LoVo (cell line): ENCODE measurements at regions not wholly inside any gene's neighbourhood (a gene's known extent, or its start where the extent isn't known, plus 50 kb on each side); places are given as distances from the start of the nearest gene placed in this dataset.

Experiments
- DNase-seq: peaks from one replicate; pipeline ENCODE4 v3.0.0-alpha.2; 2016; ENCODE audit warnings: low spot score

DNA sequence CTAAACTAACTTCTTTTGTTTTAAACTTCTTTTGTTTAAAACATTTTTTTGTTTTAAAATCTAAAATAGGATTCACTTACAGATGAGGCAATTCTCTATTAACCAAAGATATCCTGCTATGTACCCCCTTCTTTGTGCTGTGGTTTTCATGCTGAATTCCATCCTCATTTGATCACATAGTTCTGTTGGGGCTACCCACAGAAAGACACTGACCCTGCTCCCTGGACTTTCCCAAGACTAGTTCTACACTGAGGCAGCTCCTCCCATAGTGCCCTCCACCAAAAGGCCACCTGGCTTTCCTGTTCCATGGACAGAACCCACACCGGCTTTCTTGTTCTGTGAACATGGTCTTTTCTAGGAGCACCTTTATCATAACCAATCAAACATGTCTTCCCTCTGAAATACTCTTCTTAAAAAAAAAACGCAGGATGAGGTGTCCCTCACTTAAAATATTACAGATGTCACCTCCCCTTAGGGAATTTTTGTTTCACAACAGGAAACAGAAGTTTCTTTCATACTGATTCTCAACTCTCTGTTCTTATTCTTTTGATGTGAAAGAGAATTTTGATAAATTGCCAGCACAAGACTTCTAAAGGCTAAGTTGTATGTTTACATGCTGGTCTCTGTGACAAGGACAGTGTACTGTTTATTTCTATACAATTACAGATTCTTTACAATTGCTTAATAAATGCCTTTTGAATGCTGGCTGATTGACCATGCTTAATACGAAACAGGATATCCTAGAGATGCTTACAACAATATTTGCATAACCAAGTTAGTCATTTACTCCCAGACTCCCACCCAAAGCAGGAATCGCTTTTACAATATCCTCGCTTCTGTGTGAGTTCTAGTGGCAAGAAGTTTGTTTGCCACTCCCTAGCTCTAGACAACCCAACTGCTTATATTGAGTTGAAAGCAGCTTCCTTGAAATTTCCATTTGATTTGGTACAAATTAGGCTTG is 300.4 kb downstream of the DTWD2 start:
- no peak for DNase-seq

GRCh38 chr5:118687100-118687499 is 301.2 kb downstream of the DTWD2 start:
- no peak for DNase-seq

DNA sequence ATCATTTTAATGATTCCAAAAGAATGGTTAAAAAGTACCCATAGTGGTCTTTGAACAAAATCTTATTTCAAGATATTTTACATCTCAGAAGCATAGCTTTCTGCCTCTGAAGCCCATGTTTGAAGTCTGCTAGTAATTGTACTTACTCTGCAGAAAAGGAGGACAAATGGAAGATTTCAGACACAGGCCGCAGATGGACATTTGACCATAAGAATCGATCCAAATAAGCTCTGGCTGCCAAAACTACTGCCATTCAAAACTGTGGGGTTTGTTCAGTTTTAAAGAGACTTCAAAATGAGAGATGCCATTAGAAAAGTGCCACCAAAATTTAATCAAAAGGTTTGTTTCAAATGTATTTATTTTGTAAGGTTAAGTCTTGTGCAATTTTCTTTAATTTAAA is 306.7 kb downstream of the DTWD2 start:
- no peak for DNase-seq

DNA sequence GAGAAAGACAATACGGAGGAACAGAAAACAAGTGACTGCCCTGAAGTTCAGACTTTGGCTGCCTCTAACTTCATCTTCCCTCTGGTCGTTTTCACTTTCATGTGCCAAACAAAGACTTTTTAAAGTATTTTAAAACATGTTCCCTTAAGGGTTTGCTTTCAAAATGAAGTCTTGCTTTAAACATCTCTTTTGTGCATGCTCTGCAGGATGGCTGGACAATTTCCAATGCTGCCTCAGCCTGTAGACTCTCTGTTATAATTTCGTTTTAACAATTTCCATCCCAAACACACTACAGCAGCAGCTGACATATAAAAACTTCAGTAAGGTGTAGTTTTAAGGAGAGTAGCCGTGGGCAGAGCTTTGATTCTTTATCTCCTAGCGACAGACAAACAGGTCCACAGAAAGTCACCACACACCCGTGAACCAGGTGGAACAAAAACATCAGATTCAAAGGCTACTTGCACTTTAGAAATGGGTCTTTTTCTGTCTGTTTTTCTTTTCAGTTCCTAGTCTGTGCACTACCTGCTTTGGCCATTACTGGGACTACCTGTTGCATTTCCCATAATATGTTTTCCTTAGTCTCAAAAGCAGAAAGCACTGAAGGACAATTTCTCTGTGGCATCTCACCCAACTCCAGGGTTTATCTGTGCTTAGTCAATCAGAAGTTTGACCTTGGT is 308.9 kb downstream of the DTWD2 start:
- DNase-seq: no peak

GRCh38 chr5:118678746-118679145 is 309.6 kb downstream of the DTWD2 start:
- DNase-seq: no peak

DNA sequence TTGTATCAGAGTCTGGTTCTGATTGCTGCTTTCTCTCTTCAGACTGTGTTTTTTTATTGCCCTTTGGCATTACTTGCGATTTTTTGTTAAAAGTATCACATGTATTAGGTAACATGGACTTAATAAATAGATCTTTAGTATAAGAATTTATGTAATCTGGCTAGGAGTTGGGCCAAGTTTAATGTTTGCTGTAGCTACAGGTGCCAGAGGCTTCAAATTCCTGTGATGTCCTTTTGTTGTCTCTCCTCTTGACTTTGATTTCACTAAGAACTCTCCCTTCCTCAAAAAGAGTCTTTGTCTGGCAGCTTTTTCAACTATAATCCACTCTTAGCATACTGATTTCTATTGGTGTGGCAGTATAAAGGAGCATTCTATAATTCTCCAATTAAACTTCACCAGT is 313.1 kb downstream of the DTWD2 start:
- DNase-seq: no peak

DNA sequence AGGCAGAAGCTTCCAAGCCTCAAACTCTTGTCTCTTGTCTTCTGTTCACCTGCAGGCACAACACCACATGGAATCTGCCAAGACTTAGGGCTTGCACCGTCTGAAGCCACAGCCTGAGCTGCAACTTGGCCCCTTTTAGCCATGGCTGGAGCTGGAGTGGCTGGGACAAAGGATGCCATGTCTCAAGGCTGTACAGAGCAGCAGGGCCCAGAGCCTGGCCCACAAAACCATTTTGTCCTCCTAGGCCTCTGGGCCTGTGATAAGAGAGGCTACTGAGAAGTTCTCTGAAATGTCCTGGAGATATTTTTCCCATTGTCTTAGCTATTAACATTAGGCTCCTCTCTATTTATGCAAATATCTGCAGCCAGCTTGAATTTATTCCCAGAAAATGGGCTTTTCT is 330.8 kb downstream of the DTWD2 start:
- DNase-seq: no peak

GRCh38 chr5:118653872-118654271 is 334.5 kb downstream of the DTWD2 start:
- DNase-seq: no peak

GRCh38 chr5:118653183-118653582 is 335.2 kb downstream of the DTWD2 start:
- DNase-seq: no peak

- DNase-seq: no peak
Observed at GRCh38 chr5:118651002-118651401, 337.3 kb downstream of the DTWD2 start.

GRCh38 chr5:118647587-118647986 is 340.8 kb downstream of the DTWD2 start:
- DNase-seq: no peak

- no peak for DNase-seq
Observed at GRCh38 chr5:118646917-118647316, 341.4 kb downstream of the DTWD2 start.

GRCh38 chr5:118637947-118638670 is 350.2 kb downstream of the DTWD2 start:
- no peak for DNase-seq

DNA sequence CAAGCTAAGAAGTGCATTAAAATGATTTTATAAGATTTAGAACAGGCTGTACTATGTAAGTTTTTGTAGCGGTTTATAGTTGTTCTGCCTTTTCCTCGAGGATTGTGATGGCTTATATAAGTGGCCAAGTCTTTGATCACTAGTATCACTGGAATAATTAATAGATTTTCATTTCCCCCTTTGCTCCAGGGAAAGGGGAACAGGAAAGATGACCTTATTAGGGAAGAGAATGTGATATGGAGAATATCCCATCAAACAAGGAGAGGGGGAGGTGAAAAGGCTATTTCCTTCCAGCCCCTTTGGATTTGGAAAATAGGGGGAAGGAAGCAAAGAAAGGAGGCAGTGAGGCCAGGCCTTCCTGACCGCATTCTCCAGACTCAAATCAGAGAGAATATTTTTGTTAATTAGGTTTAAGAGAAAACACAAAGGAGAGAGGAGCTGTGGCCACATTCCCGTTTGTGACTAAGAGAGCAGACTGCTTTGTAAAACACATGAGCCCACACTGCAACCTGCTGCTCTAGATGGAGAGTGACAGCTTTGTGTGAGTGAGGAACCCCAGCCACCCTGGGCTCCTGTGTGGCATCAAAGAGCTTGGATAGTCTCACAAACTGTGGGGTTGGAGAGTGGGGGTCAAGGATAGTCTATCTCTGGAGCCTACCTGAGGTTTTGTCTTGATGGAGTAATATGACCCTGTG is 359.5 kb downstream of the DTWD2 start:
- DNase-seq: no peak

- DNase-seq: no peak
Observed at GRCh38 chr5:118620233-118620632, 368.1 kb downstream of the DTWD2 start.

GRCh38 chr5:118619823-118620222 is 368.5 kb downstream of the DTWD2 start:
- DNase-seq: no peak

GRCh38 chr5:118616281-118616680 is 372.1 kb downstream of the DTWD2 start:
- DNase-seq: no peak

DNA sequence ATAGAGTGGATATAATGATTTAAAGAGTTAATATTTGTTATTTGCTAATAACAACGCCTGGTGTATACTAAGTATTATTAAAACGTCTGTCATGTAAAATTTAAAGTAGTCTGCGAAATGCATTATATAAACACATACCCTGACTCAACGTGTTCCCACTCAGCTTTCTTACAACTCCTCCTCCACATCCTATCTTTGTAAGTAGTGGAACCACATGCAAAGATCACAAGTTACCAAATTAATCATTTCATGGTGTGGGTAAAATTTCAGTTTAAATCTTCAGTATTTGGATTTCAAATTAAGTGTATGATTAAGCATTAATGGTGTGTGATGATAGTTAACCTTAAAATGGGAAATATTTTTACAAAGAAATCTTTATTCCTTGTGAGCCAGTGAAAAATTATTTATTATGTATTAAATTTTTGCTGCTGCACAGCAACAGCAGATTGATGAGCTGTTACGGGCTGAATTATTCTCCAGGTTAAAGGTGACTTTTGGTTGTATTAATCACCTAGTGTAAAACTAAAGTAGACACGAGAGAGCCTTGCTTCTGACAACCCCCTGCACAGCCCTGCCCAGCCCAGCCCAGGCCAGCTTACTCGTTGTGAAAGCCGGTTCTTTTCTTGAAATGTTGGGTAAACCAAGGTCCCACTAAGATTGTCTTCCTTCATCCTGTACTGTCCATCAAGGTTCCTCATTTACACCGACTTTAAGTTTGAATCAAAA is 373.5 kb downstream of the DTWD2 start:
- DNase-seq: no peak

DNA sequence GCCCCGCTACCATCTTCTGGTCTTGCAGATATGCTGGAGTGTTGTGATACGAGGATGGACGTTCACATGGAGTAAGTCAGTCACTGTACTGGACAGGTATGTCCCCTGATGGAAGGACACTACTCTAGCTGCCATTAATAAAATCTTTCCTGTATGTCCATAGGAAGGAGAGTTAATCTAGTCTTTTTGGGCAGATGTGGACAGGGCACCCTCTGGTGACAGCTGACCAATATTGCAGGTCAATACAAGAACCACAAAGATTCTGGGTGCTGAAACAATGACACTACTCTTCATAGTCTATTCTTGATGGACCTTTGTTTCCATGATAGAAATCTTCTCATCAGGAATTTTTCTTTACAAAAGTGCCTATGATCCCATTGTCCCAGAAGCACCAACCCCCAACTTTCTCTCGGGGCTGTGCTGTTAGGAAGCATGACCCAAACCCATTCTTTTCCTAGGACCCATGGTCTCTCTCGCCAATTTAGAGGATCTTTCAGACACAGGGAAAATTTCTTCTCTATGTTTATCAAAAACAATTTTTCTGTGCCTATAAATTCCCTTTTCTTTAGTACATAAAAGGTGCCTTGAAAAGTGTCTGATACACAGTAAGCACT is 376.9 kb downstream of the DTWD2 start:
- DNase-seq: peak; percentile 34

- no peak for DNase-seq
Observed at GRCh38 chr5:118606940-118607339, 381.4 kb downstream of the DTWD2 start.

GRCh38 chr5:118605761-118606160 is 382.6 kb downstream of the DTWD2 start:
- no peak for DNase-seq
